ENCODE measurements at regions not wholly inside any gene's neighbourhood (a gene's known extent, or its start where the extent isn't known, plus 50 kb on each side); places are given as distances from the start of the nearest gene placed in this dataset.

DNA sequence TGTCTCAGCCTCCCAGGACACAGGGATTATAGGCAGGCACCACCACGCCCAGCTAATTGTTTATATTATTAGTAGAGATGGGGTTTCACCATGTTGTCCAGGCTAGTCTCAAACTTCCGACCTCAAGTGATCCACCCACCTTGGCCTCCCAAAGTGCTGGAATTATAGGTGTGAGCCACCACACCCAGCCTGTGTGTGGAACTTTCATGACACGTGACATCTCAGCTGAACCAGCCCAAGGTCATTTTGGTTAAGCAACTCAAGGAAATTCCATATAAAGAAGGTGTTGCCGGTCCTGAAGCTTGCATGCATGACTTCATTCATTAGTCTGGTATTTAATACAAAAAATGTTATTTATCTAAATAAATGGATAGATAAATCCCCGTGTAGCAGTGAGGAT is 145.5 kb downstream of the AXIN2 start:
- Mint-ChIP-seq H3K9me3 (peaks cover 15% of the 10 kb centered on the region), H3K36me3 (peaks cover 9% of the 10 kb centered on the region), H3K4me1 (no peaks in the 10 kb centered on the region), H3K4me3 (no peak overlapping the region), H3K27me3 (ENCODE audit: low read depth) (no peaks in the 10 kb centered on the region), H3K27ac (no peak overlapping the region)
- DNase-seq (ENCODE audit: low spot score in 2 of 2, unreplicated experiment in 2 of 2) = no peak
- TF ChIP-seq, protein P1, sequence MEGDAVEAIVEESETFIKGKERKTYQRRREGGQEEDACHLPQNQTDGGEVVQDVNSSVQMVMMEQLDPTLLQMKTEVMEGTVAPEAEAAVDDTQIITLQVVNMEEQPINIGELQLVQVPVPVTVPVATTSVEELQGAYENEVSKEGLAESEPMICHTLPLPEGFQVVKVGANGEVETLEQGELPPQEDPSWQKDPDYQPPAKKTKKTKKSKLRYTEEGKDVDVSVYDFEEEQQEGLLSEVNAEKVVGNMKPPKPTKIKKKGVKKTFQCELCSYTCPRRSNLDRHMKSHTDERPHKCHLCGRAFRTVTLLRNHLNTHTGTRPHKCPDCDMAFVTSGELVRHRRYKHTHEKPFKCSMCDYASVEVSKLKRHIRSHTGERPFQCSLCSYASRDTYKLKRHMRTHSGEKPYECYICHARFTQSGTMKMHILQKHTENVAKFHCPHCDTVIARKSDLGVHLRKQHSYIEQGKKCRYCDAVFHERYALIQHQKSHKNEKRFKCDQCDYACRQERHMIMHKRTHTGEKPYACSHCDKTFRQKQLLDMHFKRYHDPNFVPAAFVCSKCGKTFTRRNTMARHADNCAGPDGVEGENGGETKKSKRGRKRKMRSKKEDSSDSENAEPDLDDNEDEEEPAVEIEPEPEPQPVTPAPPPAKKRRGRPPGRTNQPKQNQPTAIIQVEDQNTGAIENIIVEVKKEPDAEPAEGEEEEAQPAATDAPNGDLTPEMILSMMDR (IDR thresholded peaks at IDR 0.05; ENCODE audit: unreplicated experiment) = no peak

DNA sequence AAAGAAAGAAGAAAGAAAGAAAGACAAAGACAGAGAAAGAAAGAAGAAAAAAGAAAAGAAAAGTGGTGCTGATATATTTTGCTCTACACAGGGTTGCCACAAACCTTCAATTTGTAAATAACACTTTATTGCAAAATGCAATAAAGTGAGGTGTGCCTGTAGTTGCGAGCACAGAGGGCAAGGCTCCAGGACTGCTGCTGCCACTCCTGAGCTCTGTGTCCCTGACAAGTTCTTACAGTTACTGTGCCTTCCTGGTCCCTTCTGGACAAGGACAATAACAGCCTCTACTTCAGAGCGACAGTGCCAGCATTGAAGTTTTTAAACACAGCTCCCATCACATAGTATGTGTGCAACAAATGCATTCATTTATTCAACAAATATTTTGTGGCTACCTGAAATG is 148.1 kb downstream of the AXIN2 start:
- H3K4me1 Mint-ChIP-seq = no peaks in the 10 kb centered on the region

DNA sequence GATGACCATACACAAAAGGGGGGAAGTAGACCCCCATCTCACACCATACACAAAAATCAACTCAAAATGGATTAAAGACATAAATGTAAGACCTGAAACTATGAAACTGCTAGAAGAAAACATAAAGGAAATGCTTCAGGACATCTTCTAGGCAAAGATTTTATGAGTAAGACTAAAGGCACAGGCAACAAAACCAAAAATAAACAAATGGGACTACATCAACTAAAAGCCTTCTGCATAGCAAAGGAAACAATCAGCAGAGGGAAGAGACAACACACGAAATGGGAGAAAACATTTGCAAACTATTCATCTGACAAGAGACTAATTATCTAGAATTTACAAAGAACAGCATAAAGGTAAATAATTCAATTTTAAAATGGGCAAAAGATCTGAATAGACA is 152.1 kb downstream of the AXIN2 start:
- TF ChIP-seq, protein P1 (IDR thresholded peaks at IDR 0.05; ENCODE audit: unreplicated experiment) = no peak
- Mint-ChIP-seq H3K9me3 (peaks cover 19% of the 10 kb centered on the region), H3K27me3 (ENCODE audit: low read depth) (no peaks in the 10 kb centered on the region), H3K36me3 (peaks cover 9% of the 10 kb centered on the region), H3K4me3 (no peak overlapping the region), H3K27ac (no peak overlapping the region), H3K4me1 (peaks cover 8% of the 10 kb centered on the region)
- DNase-seq (ENCODE audit: low spot score in 2 of 2, unreplicated experiment in 2 of 2) = no peak

More for the DNA sequence above, 148.1 kb downstream of the AXIN2 start:
- DNase-seq (ENCODE audit: low spot score in 2 of 2, unreplicated experiment in 2 of 2) = no peak
- Mint-ChIP-seq H3K27ac (no peak overlapping the region), H3K9me3 (peaks cover 19% of the 10 kb centered on the region), H3K4me3 (no peak overlapping the region), H3K27me3 (ENCODE audit: low read depth) (no peaks in the 10 kb centered on the region), H3K36me3 (peaks cover 9% of the 10 kb centered on the region)
- TF ChIP-seq, protein P1 (IDR thresholded peaks at IDR 0.05; ENCODE audit: unreplicated experiment) = no peak

DNA sequence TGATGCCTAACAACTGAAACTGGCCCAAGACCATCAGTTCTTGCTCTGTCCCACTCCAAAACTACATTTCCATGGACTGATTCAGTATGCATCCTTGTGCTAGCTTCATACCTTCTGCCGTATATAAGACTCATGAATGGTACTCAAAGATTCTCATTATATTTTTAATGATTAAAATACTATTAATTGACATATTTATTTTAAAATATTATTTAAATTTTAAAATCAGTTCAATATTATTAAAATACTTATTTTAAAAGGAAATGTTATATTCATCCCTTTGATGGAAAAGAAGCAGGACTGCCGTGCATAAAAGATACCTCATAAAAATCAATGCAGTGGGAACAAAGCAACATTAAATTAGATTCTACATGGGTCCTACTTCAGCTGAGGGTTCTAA is 153.4 kb downstream of the AXIN2 start:
- no peak overlapping the region for H3K4me3 Mint-ChIP-seq
- no peak overlapping the region for H3K27ac Mint-ChIP-seq
- peaks cover 19% of the 10 kb centered on the region for H3K9me3 Mint-ChIP-seq
- DNase-seq (ENCODE audit: low spot score in 2 of 2, unreplicated experiment in 2 of 2) = no peak
- peaks cover 9% of the 10 kb centered on the region for H3K36me3 Mint-ChIP-seq
- TF ChIP-seq, protein P1 (IDR thresholded peaks at IDR 0.05; ENCODE audit: unreplicated experiment) = no peak
- H3K4me1 Mint-ChIP-seq = peaks cover 18% of the 10 kb centered on the region
- no peaks in the 10 kb centered on the region for H3K27me3 Mint-ChIP-seq (ENCODE audit: low read depth)

DNA sequence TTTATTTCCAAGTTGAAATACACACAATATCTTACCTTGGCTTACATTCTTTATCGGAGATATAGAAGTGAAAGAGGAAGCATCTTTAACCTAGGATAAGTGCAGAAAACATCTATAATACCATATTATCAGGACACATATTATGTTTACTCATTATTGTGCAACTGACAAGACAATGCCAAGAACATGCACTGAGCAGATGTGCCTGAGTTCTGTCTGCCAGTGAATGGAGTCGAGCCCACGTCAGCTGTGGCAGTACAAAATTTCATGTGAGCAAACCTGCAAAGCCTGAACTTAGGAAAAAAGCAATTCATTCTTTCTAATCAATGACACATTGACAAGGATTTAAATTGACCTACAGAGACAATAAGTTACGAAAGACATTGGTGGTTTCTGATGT is 154.4 kb downstream of the AXIN2 start:
- Mint-ChIP-seq H3K27ac (no peak overlapping the region), H3K9me3 (peaks cover 13% of the 10 kb centered on the region), H3K4me3 (no peak overlapping the region), H3K4me1 (peaks cover 24% of the 10 kb centered on the region), H3K27me3 (ENCODE audit: low read depth) (no peaks in the 10 kb centered on the region), H3K36me3 (peaks cover 5% of the 10 kb centered on the region)
- DNase-seq (ENCODE audit: low spot score in 2 of 2, unreplicated experiment in 2 of 2) = no peak
- TF ChIP-seq, protein P1 (IDR thresholded peaks at IDR 0.05; ENCODE audit: unreplicated experiment) = no peak

DNA sequence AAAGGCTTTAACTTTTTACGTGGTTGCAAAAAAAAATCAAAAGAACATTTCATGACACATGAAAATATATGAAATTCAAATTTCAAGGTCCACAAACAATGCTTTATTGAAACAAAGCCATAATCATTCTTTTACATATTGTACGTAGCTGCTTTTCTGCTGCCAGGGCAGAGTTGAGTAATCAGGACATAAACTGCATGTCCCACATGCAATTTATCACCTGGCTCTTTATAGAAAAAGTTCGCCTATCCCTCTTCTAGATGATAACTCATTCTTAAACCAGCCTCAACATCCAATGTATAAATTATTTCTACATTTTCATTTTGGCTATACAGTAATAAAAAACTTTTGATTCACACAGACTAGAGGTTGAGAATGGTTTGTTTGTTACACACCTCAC is 154.9 kb downstream of the AXIN2 start:
- TF ChIP-seq, protein P1 (IDR thresholded peaks at IDR 0.05; ENCODE audit: unreplicated experiment) = no peak
- H3K27ac Mint-ChIP-seq = no peak overlapping the region
- H3K36me3 Mint-ChIP-seq = peaks cover 4% of the 10 kb centered on the region
- H3K4me3 Mint-ChIP-seq = no peak overlapping the region
- peaks cover 28% of the 10 kb centered on the region for H3K4me1 Mint-ChIP-seq
- H3K9me3 Mint-ChIP-seq = peaks cover 10% of the 10 kb centered on the region
- no peaks in the 10 kb centered on the region for H3K27me3 Mint-ChIP-seq (ENCODE audit: low read depth)
- DNase-seq (ENCODE audit: low spot score in 2 of 2, unreplicated experiment in 2 of 2) = no peak
